ENCODE measurements at regions not wholly inside any gene's neighbourhood (a gene's known extent, or its start where the extent isn't known, plus 50 kb on each side); places are given as distances from the start of the nearest gene placed in this dataset.

- Mint-ChIP-seq H3K27me3 (ENCODE audit: low read depth in 3 of 3) (no peaks in the 10 kb centered on the region), H3K9me3 (peaks cover 2 to 10% (median 5%) of the 10 kb centered on the region in 7 donors), H3K4me3 (no peak overlapping the region), H3K36me3 (no peaks in the 10 kb centered on the region), H3K4me1 (no peaks in the 10 kb centered on the region), H3K27ac (no peak overlapping the region)
- no peak for TF ChIP-seq CTCF (IDR thresholded peaks at IDR 0.05)
- no peaks in the 10 kb centered on the region for H4K20me1 ChIP-seq (ENCODE audit: insufficient read depth, low read length)
- no peaks in the 10 kb centered on the region for H3K79me2 ChIP-seq (ENCODE audit: insufficient read depth, low read length)
- no peak overlapping the region for H3K4me3 ChIP-seq (replicated peaks in 1 of 3; ENCODE audit: low read depth in 2 of 3, low read length in 3 of 3)
- H2AFZ ChIP-seq (ENCODE audit: insufficient read depth, low read depth, low read length, poor library complexity, severe bottlenecking) = no peak overlapping the region
- H3K36me3 ChIP-seq (replicated peaks in 1 of 2; ENCODE audit: control insufficient read depth in 1 of 2, insufficient read depth in 2 of 2, low read length in 2 of 2) = no peaks in the 10 kb centered on the region
- H3K27ac ChIP-seq (ENCODE audit: low read depth in 1 of 2, low read length in 2 of 2) = no peak overlapping the region
- intact Hi-C loops (cut with micrococcal nuclease) = no loop called here
- no peak for DNase-seq
- WGBS (ENCODE audit: insufficient coverage) = no CpG with 5 or more reads among the region's 2 CpGs
- no peak overlapping the region for H3K4me2 ChIP-seq (replicated peaks; ENCODE audit: extremely low read depth, low read length, poor library complexity, severe bottlenecking)
- peaks cover 5 to 9% of the 10 kb centered on the region in 2 donors for H3K9me3 ChIP-seq (replicated peaks in 1 of 2; ENCODE audit: control insufficient read depth in 1 of 2, insufficient read depth in 1 of 2, low read length in 2 of 2)
- H3K4me1 ChIP-seq (ENCODE audit: control insufficient read depth in 1 of 2, insufficient read depth in 2 of 2, low read length in 2 of 2) = no peaks in the 10 kb centered on the region
- H3K9ac ChIP-seq (ENCODE audit: insufficient read depth, low read length, poor library complexity, severe bottlenecking) = no peak overlapping the region
- H3K27me3 ChIP-seq (ENCODE audit: control insufficient read depth in 2 of 2, insufficient read depth in 2 of 2, low read length in 2 of 2) = no peaks in the 10 kb centered on the region
Measured at GRCh38 chr2:223210489-223210888, 158.5 kb downstream of the KCNE4 start.

GRCh38 chr2:223214394-223215253 is 162.6 kb downstream of the KCNE4 start:
- intact Hi-C loops (cut with micrococcal nuclease) = no loop called here
- Histone ChIP-seq H3K4me2 (replicated peaks; ENCODE audit: extremely low read depth, low read length, poor library complexity, severe bottlenecking) (no peak overlapping the region), H2AFZ (ENCODE audit: insufficient read depth, low read depth, low read length, poor library complexity, severe bottlenecking) (no peak overlapping the region), H3K9me3 (replicated peaks in 1 of 2; ENCODE audit: control insufficient read depth in 1 of 2, insufficient read depth in 1 of 2, low read length in 2 of 2) (peaks cover 0 to 5% of the 10 kb centered on the region in 2 donors), H3K9ac (ENCODE audit: insufficient read depth, low read length, poor library complexity, severe bottlenecking) (no peak overlapping the region), H4K20me1 (ENCODE audit: insufficient read depth, low read length) (no peaks in the 10 kb centered on the region), H3K4me1 (ENCODE audit: control insufficient read depth in 1 of 2, insufficient read depth in 2 of 2, low read length in 2 of 2) (no peaks in the 10 kb centered on the region), H3K4me3 (replicated peaks in 1 of 3; ENCODE audit: low read depth in 2 of 3, low read length in 3 of 3) (no peak overlapping the region), H3K79me2 (ENCODE audit: insufficient read depth, low read length) (no peaks in the 10 kb centered on the region), H3K27me3 (ENCODE audit: control insufficient read depth in 2 of 2, insufficient read depth in 2 of 2, low read length in 2 of 2) (no peaks in the 10 kb centered on the region), H3K27ac (ENCODE audit: low read depth in 1 of 2, low read length in 2 of 2) (no peak overlapping the region), H3K36me3 (replicated peaks in 1 of 2; ENCODE audit: control insufficient read depth in 1 of 2, insufficient read depth in 2 of 2, low read length in 2 of 2) (no peaks in the 10 kb centered on the region)
- Mint-ChIP-seq H3K27ac (no peak overlapping the region), H3K4me3 (no peak overlapping the region), H3K27me3 (ENCODE audit: low read depth in 3 of 3) (no peaks in the 10 kb centered on the region), H3K4me1 (no peaks in the 10 kb centered on the region), H3K36me3 (no peaks in the 10 kb centered on the region), H3K9me3 (peaks cover 0 to 8% (median 0%) of the 10 kb centered on the region in 7 donors)
- no peak for DNase-seq
- 83% methylated on average over 1 of the region's 5 CpGs for WGBS (ENCODE audit: insufficient coverage)
- TF ChIP-seq CTCF (IDR thresholded peaks at IDR 0.05) = no peak
